GM23338 (cell line): ENCODE measurements at regions not wholly inside any gene's neighbourhood (a gene's known extent, or its start where the extent isn't known, plus 50 kb on each side); places are given as distances from the start of the nearest gene placed in this dataset.

ENCODE experiments used
- ATAC-seq: fragments of 200-7000 bp; cut with Tn5 transposase; 3 replicates; pipeline ENCODE4 v1.9.1; 2020
- DNase-seq: peaks from one replicate; pipeline ENCODE4 v3.0.0-alpha.2; 2015; ENCODE audit warnings: low spot score
- H2AFZ ChIP-seq: fragments of 200-600 bp; sonication (generic); 2 replicates; pipeline ENCODE4 v1.8.0; 2016; ENCODE audit warnings: antibody characterized with exemption, mild to moderate bottlenecking, moderate library complexity
- H3F3A ChIP-seq: fragments of 200-600 bp; sonication (generic); replicated peaks from 2 replicates; pipeline ENCODE4 v1.8.0; 2017; ENCODE audit warnings: antibody characterized with exemption, mixed run types, low read depth
- H3K27ac ChIP-seq: fragments of 200-600 bp; sonication (generic); 2 replicates; pipeline ENCODE4 v1.6.1; 2016; ENCODE audit warnings: low read depth
- H3K27me3 ChIP-seq: fragments of 200-600 bp; sonication (generic); 2 replicates; pipeline ENCODE4 v1.8.0; 2016; ENCODE audit warnings: mild to moderate bottlenecking, mixed run types, moderate library complexity; ENCODE audit not compliant: insufficient read depth
- H3K36me3 ChIP-seq: fragments of 200-600 bp; sonication (generic); 2 replicates; pipeline ENCODE4 v1.8.0; 2016; ENCODE audit warnings: mild to moderate bottlenecking; ENCODE audit not compliant: insufficient read depth
- H3K4me1 ChIP-seq: fragments of 200-600 bp; sonication (generic); 2 replicates; pipeline ENCODE4 v1.8.0; 2016; ENCODE audit warnings: mild to moderate bottlenecking, moderate library complexity; ENCODE audit not compliant: insufficient read depth
- H3K4me2 ChIP-seq: fragments of 200-600 bp; sonication (generic); 2 replicates; pipeline ENCODE4 v1.7.1; 2017; ENCODE audit warnings: mixed run types
- H3K4me3 ChIP-seq: fragments of 200-600 bp; sonication (generic); 2 replicates; pipeline ENCODE4 v1.6.1; 2016; ENCODE audit warnings: mixed run types
- H3K79me2 ChIP-seq: fragments of 200-600 bp; sonication (generic); replicated peaks from 2 replicates; pipeline ENCODE4 v1.8.0; 2017; ENCODE audit warnings: mild to moderate bottlenecking; ENCODE audit not compliant: insufficient read depth
- H3K9me2 ChIP-seq: fragments of 200-600 bp; sonication (generic); 2 replicates; pipeline ENCODE4 v1.8.0; 2017; ENCODE audit not compliant: insufficient read depth
- H4K20me1 ChIP-seq: fragments of 200-600 bp; sonication (generic); replicated peaks from 2 replicates; pipeline ENCODE4 v1.8.0; 2017; ENCODE audit warnings: mild to moderate bottlenecking; ENCODE audit not compliant: insufficient read depth
- H3K27ac Mint-ChIP-seq: 2 replicates; pipeline ENCODE4 v1.8.0; 2020; ENCODE audit warnings: inconsistent platforms, mild to moderate bottlenecking, moderate library complexity, mixed read lengths
- H3K27me3 Mint-ChIP-seq: 3 replicates; pipeline ENCODE4 v1.8.0; 2022; ENCODE audit warnings: low read depth, mild to moderate bottlenecking, moderate library complexity, mixed read lengths, inconsistent platforms; ENCODE audit not compliant: insufficient read depth, poor library complexity
- H3K36me3 Mint-ChIP-seq: 3 replicates; pipeline ENCODE4 v1.8.0; 2021; ENCODE audit warnings: low read depth, mild to moderate bottlenecking, inconsistent platforms, moderate library complexity, mixed read lengths
- H3K4me1 Mint-ChIP-seq: 3 replicates; pipeline ENCODE4 v1.8.0; 2020; ENCODE audit warnings: mild to moderate bottlenecking, inconsistent platforms, mixed read lengths
- H3K4me3 Mint-ChIP-seq: 3 replicates; pipeline ENCODE4 v1.8.0; 2021; ENCODE audit warnings: moderate library complexity, mild to moderate bottlenecking, inconsistent platforms, mixed read lengths
- H3K9me3 Mint-ChIP-seq: 3 replicates; pipeline ENCODE4 v1.8.0; 2020; ENCODE audit warnings: moderate library complexity, mild to moderate bottlenecking, inconsistent platforms, mixed read lengths
- CREB1 ChIP-seq: fragments of 250-450 bp; sonication (Bioruptor Pico); IDR thresholded peaks from 2 replicates; pipeline ENCODE4 v1.5.0; 2020; ENCODE audit warnings: low read depth, mild to moderate bottlenecking, moderate library complexity
- CTCF ChIP-seq, 2 experiments: fragments of 200-600 bp in 1 of 2; sonication (generic) in 1 of 2; conservative IDR thresholded peaks; 2 replicates each; pipeline versions ENCODE4 v1.5.1 to v1.6.1; 2016 to 2017; ENCODE audit warnings: antibody characterized with exemption in 2 of 2, low read depth in 2 of 2, mild to moderate bottlenecking in 2 of 2, moderate library complexity in 1 of 2
- EZH2 ChIP-seq: fragments of 200-600 bp; sonication (generic); IDR thresholded peaks from one replicate; pipeline ENCODE4 v1.8.0; 2017; ENCODE audit warnings: antibody characterized with exemption, mild to moderate bottlenecking, low read depth; ENCODE audit not compliant: unreplicated experiment
- EZH2phosphoT487 ChIP-seq: fragments of 200-600 bp; sonication (generic); IDR thresholded peaks from one replicate; pipeline ENCODE4 v1.8.1; 2018; ENCODE audit warnings: antibody characterized with exemption; ENCODE audit not compliant: unreplicated experiment
- JUNB ChIP-seq: IDR thresholded peaks from one replicate; pipeline ENCODE4 v1.6.1; 2016; ENCODE audit warnings: antibody characterized with exemption; ENCODE audit not compliant: unreplicated experiment
- NANOG ChIP-seq: IDR thresholded peaks from 2 replicates; pipeline ENCODE4 v1.6.1; 2016; ENCODE audit warnings: antibody characterized with exemption, borderline replicate concordance
- POLR2AphosphoS5 ChIP-seq: IDR thresholded peaks from 2 replicates; pipeline ENCODE4 v1.6.1; 2016; ENCODE audit warnings: antibody characterized with exemption, low read depth
- STAT1 ChIP-seq: IDR thresholded peaks from one replicate; pipeline ENCODE4 v1.6.1; 2016; ENCODE audit warnings: antibody characterized with exemption; ENCODE audit not compliant: unreplicated experiment
- ZNF114 ChIP-seq: fragments of 250-450 bp; sonication (Bioruptor Pico); IDR thresholded peaks from 2 replicates; pipeline ENCODE4 v1.5.0; 2020; ENCODE audit warnings: mild to moderate bottlenecking, moderate library complexity
- ZNF331 ChIP-seq: fragments of 250-450 bp; sonication (Bioruptor Pico); IDR thresholded peaks from 2 replicates; pipeline ENCODE4 v1.5.0; 2020; ENCODE audit warnings: low read depth, mild to moderate bottlenecking, moderate library complexity
- TF ChIP-seq, protein P1 (sequence below): IDR thresholded peaks from one replicate; pipeline ENCODE4 v1.6.1; 2018; ENCODE audit warnings: antibody characterized with exemption; ENCODE audit not compliant: unreplicated experiment
- TF ChIP-seq, protein P2 (sequence below): IDR thresholded peaks from 2 replicates; pipeline ENCODE4 v1.6.1; 2016; ENCODE audit warnings: antibody characterized with exemption
- TF ChIP-seq, protein P3 (sequence below): fragments of 250-450 bp; sonication (Bioruptor Pico); IDR thresholded peaks from 2 replicates; pipeline ENCODE4 v1.5.0; 2020; ENCODE audit warnings: mild to moderate bottlenecking, moderate library complexity

DNA sequence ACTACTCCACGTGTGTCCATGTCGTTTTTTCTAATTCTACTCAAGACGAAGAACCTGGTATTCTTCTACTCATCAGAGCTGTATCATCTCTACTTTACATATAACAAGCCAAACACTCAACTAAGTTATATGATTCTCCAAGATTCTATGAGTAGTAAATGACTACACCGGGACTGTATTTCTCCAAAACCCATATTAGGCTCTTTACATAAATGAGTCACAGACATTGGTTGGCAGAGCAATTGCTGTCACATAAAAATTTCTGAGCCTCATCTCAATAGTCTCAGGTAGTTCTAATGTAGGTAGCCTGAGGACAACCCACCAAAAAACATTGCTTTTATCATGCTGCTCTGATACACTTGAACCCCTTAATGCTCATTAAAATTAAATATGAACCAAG, 1092.3 kb upstream of the NXPH2 start:
- Mint-ChIP-seq H3K9me3 (peaks cover 3% of the 10 kb centered on the region; the same call in 2 of the 3 replicates), H3K4me1 (peaks cover 10% of the 10 kb centered on the region), H3K36me3 (peaks cover 6% of the 10 kb centered on the region; the same call in 1 of the 3 replicates), H3K27me3 (peaks cover 2% of the 10 kb centered on the region), H3K27ac (no peak overlapping the region), H3K4me3 (no peak overlapping the region)
- no peak for ATAC-seq
- Histone ChIP-seq H3K27me3 (no peaks in the 10 kb centered on the region), H2AFZ (no peak overlapping the region), H3K79me2 (no peaks in the 10 kb centered on the region), H3K4me2 (no peak overlapping the region), H3F3A (no peaks in the 10 kb centered on the region), H3K36me3 (no peaks in the 10 kb centered on the region), H3K27ac (no peak overlapping the region), H3K4me1 (peaks cover 12% of the 10 kb centered on the region), H4K20me1 (no peaks in the 10 kb centered on the region), H3K4me3 (no peak overlapping the region), H3K9me2 (peaks cover 4% of the 10 kb centered on the region; the same call in 1 of the 2 replicates)
- TF ChIP-seq ZNF331 (CRISPR knock-in tag) (no peak), EZH2 (no peak), POLR2AphosphoS5 (no peak), EZH2phosphoT487 (no peak), CREB1 (CRISPR knock-in tag) (no peak), ZNF114 (CRISPR knock-in tag) (no peak), STAT1 (no peak), CTCF (conservative IDR thresholded peaks at IDR 0.05; ENCODE audit: low read depth in 2 of 2) (no peak), JUNB (no peak), NANOG (no peak)
- TF ChIP-seq, protein P1, sequence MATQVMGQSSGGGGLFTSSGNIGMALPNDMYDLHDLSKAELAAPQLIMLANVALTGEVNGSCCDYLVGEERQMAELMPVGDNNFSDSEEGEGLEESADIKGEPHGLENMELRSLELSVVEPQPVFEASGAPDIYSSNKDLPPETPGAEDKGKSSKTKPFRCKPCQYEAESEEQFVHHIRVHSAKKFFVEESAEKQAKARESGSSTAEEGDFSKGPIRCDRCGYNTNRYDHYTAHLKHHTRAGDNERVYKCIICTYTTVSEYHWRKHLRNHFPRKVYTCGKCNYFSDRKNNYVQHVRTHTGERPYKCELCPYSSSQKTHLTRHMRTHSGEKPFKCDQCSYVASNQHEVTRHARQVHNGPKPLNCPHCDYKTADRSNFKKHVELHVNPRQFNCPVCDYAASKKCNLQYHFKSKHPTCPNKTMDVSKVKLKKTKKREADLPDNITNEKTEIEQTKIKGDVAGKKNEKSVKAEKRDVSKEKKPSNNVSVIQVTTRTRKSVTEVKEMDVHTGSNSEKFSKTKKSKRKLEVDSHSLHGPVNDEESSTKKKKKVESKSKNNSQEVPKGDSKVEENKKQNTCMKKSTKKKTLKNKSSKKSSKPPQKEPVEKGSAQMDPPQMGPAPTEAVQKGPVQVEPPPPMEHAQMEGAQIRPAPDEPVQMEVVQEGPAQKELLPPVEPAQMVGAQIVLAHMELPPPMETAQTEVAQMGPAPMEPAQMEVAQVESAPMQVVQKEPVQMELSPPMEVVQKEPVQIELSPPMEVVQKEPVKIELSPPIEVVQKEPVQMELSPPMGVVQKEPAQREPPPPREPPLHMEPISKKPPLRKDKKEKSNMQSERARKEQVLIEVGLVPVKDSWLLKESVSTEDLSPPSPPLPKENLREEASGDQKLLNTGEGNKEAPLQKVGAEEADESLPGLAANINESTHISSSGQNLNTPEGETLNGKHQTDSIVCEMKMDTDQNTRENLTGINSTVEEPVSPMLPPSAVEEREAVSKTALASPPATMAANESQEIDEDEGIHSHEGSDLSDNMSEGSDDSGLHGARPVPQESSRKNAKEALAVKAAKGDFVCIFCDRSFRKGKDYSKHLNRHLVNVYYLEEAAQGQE: no peak
- TF ChIP-seq, protein P2, sequence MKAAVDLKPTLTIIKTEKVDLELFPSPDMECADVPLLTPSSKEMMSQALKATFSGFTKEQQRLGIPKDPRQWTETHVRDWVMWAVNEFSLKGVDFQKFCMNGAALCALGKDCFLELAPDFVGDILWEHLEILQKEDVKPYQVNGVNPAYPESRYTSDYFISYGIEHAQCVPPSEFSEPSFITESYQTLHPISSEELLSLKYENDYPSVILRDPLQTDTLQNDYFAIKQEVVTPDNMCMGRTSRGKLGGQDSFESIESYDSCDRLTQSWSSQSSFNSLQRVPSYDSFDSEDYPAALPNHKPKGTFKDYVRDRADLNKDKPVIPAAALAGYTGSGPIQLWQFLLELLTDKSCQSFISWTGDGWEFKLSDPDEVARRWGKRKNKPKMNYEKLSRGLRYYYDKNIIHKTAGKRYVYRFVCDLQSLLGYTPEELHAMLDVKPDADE: no peak
- TF ChIP-seq, protein P3, sequence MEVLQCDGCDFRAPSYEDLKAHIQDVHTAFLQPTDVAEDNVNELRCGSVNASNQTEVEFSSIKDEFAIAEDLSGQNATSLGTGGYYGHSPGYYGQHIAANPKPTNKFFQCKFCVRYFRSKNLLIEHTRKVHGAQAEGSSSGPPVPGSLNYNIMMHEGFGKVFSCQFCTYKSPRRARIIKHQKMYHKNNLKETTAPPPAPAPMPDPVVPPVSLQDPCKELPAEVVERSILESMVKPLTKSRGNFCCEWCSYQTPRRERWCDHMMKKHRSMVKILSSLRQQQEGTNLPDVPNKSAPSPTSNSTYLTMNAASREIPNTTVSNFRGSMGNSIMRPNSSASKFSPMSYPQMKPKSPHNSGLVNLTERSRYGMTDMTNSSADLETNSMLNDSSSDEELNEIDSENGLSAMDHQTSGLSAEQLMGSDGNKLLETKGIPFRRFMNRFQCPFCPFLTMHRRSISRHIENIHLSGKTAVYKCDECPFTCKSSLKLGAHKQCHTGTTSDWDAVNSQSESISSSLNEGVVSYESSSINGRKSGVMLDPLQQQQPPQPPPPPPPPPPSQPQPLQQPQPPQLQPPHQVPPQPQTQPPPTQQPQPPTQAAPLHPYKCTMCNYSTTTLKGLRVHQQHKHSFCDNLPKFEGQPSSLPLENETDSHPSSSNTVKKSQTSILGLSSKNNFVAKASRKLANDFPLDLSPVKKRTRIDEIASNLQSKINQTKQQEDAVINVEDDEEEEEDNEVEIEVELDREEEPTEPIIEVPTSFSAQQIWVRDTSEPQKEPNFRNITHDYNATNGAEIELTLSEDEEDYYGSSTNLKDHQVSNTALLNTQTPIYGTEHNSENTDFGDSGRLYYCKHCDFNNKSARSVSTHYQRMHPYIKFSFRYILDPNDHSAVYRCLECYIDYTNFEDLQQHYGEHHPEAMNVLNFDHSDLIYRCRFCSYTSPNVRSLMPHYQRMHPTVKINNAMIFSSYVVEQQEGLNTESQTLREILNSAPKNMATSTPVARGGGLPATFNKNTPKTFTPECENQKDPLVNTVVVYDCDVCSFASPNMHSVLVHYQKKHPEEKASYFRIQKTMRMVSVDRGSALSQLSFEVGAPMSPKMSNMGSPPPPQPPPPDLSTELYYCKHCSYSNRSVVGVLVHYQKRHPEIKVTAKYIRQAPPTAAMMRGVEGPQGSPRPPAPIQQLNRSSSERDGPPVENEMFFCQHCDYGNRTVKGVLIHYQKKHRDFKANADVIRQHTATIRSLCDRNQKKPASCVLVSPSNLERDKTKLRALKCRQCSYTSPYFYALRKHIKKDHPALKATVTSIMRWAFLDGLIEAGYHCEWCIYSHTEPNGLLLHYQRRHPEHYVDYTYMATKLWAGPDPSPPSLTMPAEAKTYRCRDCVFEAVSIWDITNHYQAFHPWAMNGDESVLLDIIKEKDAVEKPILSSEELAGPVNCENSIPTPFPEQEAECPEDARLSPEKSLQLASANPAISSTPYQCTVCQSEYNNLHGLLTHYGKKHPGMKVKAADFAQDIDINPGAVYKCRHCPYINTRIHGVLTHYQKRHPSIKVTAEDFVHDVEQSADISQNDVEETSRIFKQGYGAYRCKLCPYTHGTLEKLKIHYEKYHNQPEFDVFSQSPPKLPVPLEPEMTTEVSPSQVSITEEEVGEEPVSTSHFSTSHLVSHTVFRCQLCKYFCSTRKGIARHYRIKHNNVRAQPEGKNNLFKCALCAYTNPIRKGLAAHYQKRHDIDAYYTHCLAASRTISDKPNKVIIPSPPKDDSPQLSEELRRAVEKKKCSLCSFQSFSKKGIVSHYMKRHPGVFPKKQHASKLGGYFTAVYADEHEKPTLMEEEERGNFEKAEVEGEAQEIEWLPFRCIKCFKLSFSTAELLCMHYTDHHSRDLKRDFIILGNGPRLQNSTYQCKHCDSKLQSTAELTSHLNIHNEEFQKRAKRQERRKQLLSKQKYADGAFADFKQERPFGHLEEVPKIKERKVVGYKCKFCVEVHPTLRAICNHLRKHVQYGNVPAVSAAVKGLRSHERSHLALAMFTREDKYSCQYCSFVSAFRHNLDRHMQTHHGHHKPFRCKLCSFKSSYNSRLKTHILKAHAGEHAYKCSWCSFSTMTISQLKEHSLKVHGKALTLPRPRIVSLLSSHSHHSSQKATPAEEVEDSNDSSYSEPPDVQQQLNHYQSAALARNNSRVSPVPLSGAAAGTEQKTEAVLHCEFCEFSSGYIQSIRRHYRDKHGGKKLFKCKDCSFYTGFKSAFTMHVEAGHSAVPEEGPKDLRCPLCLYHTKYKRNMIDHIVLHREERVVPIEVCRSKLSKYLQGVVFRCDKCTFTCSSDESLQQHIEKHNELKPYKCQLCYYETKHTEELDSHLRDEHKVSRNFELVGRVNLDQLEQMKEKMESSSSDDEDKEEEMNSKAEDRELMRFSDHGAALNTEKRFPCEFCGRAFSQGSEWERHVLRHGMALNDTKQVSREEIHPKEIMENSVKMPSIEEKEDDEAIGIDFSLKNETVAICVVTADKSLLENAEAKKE (CRISPR knock-in tag): no peak
- DNase-seq: no peak
